Neural crest cell (in vitro differentiated cells): ENCODE measurements at regions not wholly inside any gene's neighbourhood (a gene's known extent, or its start where the extent isn't known, plus 50 kb on each side); places are given as distances from the start of the nearest gene placed in this dataset.
A peak's percentile ranks its signal among the peaks of the same experiment; 100 is the strongest.

Source experiments
- DNase-seq: peaks from one replicate; pipeline ENCODE4 v3.0.0; 2021; ENCODE audit warnings: low read depth, mixed read lengths, low spot score
- H3K27ac Mint-ChIP-seq: one replicate; pipeline ENCODE4 v1.8.0; 2021; ENCODE audit warnings: mild to moderate bottlenecking, mixed read lengths; ENCODE audit not compliant: unreplicated experiment
- H3K27me3 Mint-ChIP-seq: 2 replicates; pipeline ENCODE4 v1.8.0; 2021; ENCODE audit warnings: low read depth, mild to moderate bottlenecking, mixed read lengths
- H3K36me3 Mint-ChIP-seq: 2 replicates; pipeline ENCODE4 v1.8.0; 2021; ENCODE audit warnings: low read depth, mild to moderate bottlenecking, mixed read lengths
- H3K4me1 Mint-ChIP-seq: 2 replicates; pipeline ENCODE4 v1.8.0; 2021; ENCODE audit warnings: mixed read lengths
- H3K4me3 Mint-ChIP-seq: one replicate; pipeline ENCODE4 v1.8.0; 2021; ENCODE audit warnings: mild to moderate bottlenecking, mixed read lengths
- H3K9me3 Mint-ChIP-seq: 2 replicates; pipeline ENCODE4 v1.8.0; 2021; ENCODE audit warnings: mixed read lengths
- TF ChIP-seq, protein P1 (sequence below): fragments of 200-600 bp; sonication (generic); conservative IDR thresholded peaks from 2 replicates; pipeline ENCODE4 v1.5.0; 2021; ENCODE audit warnings: antibody characterized with exemption, mild to moderate bottlenecking

GRCh38 chr2:120904830-120905234, 169.2 kb downstream of the GLI2 start:
- no peak for DNase-seq
- no peaks in the 10 kb centered on the region for H3K36me3 Mint-ChIP-seq
- TF ChIP-seq, protein P1, sequence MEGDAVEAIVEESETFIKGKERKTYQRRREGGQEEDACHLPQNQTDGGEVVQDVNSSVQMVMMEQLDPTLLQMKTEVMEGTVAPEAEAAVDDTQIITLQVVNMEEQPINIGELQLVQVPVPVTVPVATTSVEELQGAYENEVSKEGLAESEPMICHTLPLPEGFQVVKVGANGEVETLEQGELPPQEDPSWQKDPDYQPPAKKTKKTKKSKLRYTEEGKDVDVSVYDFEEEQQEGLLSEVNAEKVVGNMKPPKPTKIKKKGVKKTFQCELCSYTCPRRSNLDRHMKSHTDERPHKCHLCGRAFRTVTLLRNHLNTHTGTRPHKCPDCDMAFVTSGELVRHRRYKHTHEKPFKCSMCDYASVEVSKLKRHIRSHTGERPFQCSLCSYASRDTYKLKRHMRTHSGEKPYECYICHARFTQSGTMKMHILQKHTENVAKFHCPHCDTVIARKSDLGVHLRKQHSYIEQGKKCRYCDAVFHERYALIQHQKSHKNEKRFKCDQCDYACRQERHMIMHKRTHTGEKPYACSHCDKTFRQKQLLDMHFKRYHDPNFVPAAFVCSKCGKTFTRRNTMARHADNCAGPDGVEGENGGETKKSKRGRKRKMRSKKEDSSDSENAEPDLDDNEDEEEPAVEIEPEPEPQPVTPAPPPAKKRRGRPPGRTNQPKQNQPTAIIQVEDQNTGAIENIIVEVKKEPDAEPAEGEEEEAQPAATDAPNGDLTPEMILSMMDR, result no peak
- H3K27me3 Mint-ChIP-seq, result no peaks in the 10 kb centered on the region
- H3K27ac Mint-ChIP-seq, result peak overlapping the region; percentile 62
- peaks cover 54% of the 10 kb centered on the region for H3K4me1 Mint-ChIP-seq
- no peaks in the 10 kb centered on the region for H3K9me3 Mint-ChIP-seq
- H3K4me3 Mint-ChIP-seq, result no peak overlapping the region

DNA sequence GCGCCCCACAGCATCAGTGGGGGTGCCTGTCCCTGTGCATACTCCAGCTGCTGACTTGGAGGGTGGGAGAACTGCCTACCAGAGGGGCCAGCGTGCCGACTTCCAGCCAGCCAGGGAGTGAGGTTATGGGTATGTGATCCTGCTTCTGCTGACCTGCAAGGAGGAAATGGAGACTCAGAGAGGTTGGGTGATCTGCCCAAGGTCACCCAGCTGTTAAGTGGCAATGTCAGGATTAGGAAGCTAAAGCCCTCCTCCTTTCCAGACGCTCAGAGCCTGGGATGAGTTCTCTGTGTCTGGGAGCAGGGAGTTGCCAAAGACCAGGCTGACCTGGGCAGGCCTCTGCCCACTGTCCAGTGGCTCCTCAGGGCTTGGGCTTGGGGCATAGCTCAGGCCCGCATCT, 169.6 kb downstream of the GLI2 start:
- no peak overlapping the region for H3K4me3 Mint-ChIP-seq
- no peak overlapping the region for H3K27ac Mint-ChIP-seq
- no peaks in the 10 kb centered on the region for H3K27me3 Mint-ChIP-seq
- TF ChIP-seq, protein P1, result no peak
- no peaks in the 10 kb centered on the region for H3K36me3 Mint-ChIP-seq
- DNase-seq, result no peak
- H3K9me3 Mint-ChIP-seq, result no peaks in the 10 kb centered on the region
- peaks cover 54% of the 10 kb centered on the region for H3K4me1 Mint-ChIP-seq

- Mint-ChIP-seq H3K27me3 (no peaks in the 10 kb centered on the region), H3K4me3 (no peak overlapping the region), H3K27ac (no peak overlapping the region), H3K9me3 (no peaks in the 10 kb centered on the region), H3K4me1 (peaks cover 48% of the 10 kb centered on the region), H3K36me3 (no peaks in the 10 kb centered on the region)
- TF ChIP-seq, protein P1, result no peak
- DNase-seq, result no peak
Observed at GRCh38 chr2:120905824-120906571, 170.3 kb downstream of the GLI2 start.

GRCh38 chr2:120906914-120907313, 171.2 kb downstream of the GLI2 start:
- Mint-ChIP-seq H3K4me1 (peaks cover 41% of the 10 kb centered on the region), H3K27me3 (no peaks in the 10 kb centered on the region), H3K4me3 (no peak overlapping the region), H3K27ac (peak overlapping the region; percentile 63), H3K36me3 (no peaks in the 10 kb centered on the region), H3K9me3 (no peaks in the 10 kb centered on the region)
- TF ChIP-seq, protein P1, result no peak
- DNase-seq, result no peak

- Mint-ChIP-seq H3K27ac (no peak overlapping the region), H3K27me3 (no peaks in the 10 kb centered on the region)
- no peak for DNase-seq
Observed at GRCh38 chr2:120907822-120908221, 172.2 kb downstream of the GLI2 start.

More at GRCh38 chr2:120907822-120908221, 172.2 kb downstream of the GLI2 start:
- H3K4me3 Mint-ChIP-seq, result no peak overlapping the region
- no peaks in the 10 kb centered on the region for H3K36me3 Mint-ChIP-seq
- TF ChIP-seq, protein P1, result peak; percentile 22
- no peaks in the 10 kb centered on the region for H3K9me3 Mint-ChIP-seq
- H3K4me1 Mint-ChIP-seq, result peaks cover 41% of the 10 kb centered on the region
